ENCODE measurements at regions not wholly inside any gene's neighbourhood (a gene's known extent, or its start where the extent isn't known, plus 50 kb on each side); places are given as distances from the start of the nearest gene placed in this dataset.

DNA sequence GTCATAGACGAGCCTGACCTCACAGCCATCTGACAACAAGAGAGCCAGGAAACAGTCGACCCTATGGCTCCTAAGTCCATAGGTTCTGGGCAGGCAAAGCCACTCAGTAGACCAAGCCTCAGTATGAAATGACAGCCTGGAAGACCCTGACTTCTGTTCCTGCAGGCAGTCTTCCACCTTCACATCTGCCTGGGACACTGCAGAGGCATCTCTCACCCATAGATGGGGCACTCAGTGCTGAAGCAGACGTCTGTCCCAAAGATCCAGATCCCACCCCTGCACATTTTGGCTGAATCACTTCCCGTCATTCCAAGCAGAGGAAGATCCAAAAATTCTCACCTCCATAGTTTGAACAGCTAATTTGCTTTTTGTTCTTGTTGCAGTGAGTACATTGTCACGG lies 139.3 kb upstream of the ZNF507 start:
- Mint-ChIP-seq H3K4me1 (ENCODE audit: low read depth) (no peaks in the 10 kb centered on the region), H3K4me3 (ENCODE audit: unreplicated experiment) (no peak overlapping the region), H3K9me3 (ENCODE audit: low read depth) (peaks cover 13% of the 10 kb centered on the region), H3K27ac (ENCODE audit: unreplicated experiment) (no peak overlapping the region), H3K27me3 (ENCODE audit: low read depth) (peaks cover 2% of the 10 kb centered on the region), H3K36me3 (ENCODE audit: low read depth) (no peaks in the 10 kb centered on the region)
- DNase-seq (ENCODE audit: low spot score), result no peak
- TF ChIP-seq, protein P1, sequence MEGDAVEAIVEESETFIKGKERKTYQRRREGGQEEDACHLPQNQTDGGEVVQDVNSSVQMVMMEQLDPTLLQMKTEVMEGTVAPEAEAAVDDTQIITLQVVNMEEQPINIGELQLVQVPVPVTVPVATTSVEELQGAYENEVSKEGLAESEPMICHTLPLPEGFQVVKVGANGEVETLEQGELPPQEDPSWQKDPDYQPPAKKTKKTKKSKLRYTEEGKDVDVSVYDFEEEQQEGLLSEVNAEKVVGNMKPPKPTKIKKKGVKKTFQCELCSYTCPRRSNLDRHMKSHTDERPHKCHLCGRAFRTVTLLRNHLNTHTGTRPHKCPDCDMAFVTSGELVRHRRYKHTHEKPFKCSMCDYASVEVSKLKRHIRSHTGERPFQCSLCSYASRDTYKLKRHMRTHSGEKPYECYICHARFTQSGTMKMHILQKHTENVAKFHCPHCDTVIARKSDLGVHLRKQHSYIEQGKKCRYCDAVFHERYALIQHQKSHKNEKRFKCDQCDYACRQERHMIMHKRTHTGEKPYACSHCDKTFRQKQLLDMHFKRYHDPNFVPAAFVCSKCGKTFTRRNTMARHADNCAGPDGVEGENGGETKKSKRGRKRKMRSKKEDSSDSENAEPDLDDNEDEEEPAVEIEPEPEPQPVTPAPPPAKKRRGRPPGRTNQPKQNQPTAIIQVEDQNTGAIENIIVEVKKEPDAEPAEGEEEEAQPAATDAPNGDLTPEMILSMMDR (IDR thresholded peaks at IDR 0.05), result no peak

- Mint-ChIP-seq H3K36me3 (ENCODE audit: low read depth) (peaks cover 2% of the 10 kb centered on the region), H3K4me3 (ENCODE audit: unreplicated experiment) (no peak overlapping the region), H3K9me3 (ENCODE audit: low read depth) (peaks cover 33% of the 10 kb centered on the region), H3K27me3 (ENCODE audit: low read depth) (peaks cover 4% of the 10 kb centered on the region), H3K27ac (ENCODE audit: unreplicated experiment) (no peak overlapping the region), H3K4me1 (ENCODE audit: low read depth) (no peaks in the 10 kb centered on the region)
- no peak for DNase-seq (ENCODE audit: low spot score)
- TF ChIP-seq, protein P1 (IDR thresholded peaks at IDR 0.05), result no peak
Observed at GRCh38 chr19:32208060-32208459, 137.3 kb upstream of the ZNF507 start.

- H3K36me3 Mint-ChIP-seq (ENCODE audit: low read depth), result no peaks in the 10 kb centered on the region
- TF ChIP-seq, protein P1 (IDR thresholded peaks at IDR 0.05), result no peak
- no peak for DNase-seq (ENCODE audit: low spot score)
- H3K27ac Mint-ChIP-seq (ENCODE audit: unreplicated experiment), result no peak overlapping the region
- peaks cover 18% of the 10 kb centered on the region for H3K27me3 Mint-ChIP-seq (ENCODE audit: low read depth)
- no peak overlapping the region for H3K4me3 Mint-ChIP-seq (ENCODE audit: unreplicated experiment)
- peaks cover under 1% of the 10 kb centered on the region for H3K4me1 Mint-ChIP-seq (ENCODE audit: low read depth)
- no peaks in the 10 kb centered on the region for H3K9me3 Mint-ChIP-seq (ENCODE audit: low read depth)
Observed at GRCh38 chr19:32219392-32219791, 126.0 kb upstream of the ZNF507 start.

GRCh38 chr19:32219881-32220472 lies 125.4 kb upstream of the ZNF507 start:
- no peak overlapping the region for H3K27ac Mint-ChIP-seq (ENCODE audit: unreplicated experiment)
- DNase-seq (ENCODE audit: low spot score), result no peak
- no peaks in the 10 kb centered on the region for H3K9me3 Mint-ChIP-seq (ENCODE audit: low read depth)
- no peaks in the 10 kb centered on the region for H3K36me3 Mint-ChIP-seq (ENCODE audit: low read depth)
- TF ChIP-seq, protein P1 (IDR thresholded peaks at IDR 0.05), result no peak
- H3K27me3 Mint-ChIP-seq (ENCODE audit: low read depth), result peaks cover 19% of the 10 kb centered on the region
- H3K4me1 Mint-ChIP-seq (ENCODE audit: low read depth), result peaks cover 3% of the 10 kb centered on the region
- H3K4me3 Mint-ChIP-seq (ENCODE audit: unreplicated experiment), result no peak overlapping the region

- Mint-ChIP-seq H3K9me3 (ENCODE audit: low read depth) (no peaks in the 10 kb centered on the region), H3K4me1 (ENCODE audit: low read depth) (peaks cover 3% of the 10 kb centered on the region), H3K36me3 (ENCODE audit: low read depth) (no peaks in the 10 kb centered on the region), H3K27ac (ENCODE audit: unreplicated experiment) (no peak overlapping the region), H3K27me3 (ENCODE audit: low read depth) (peaks cover 23% of the 10 kb centered on the region), H3K4me3 (ENCODE audit: unreplicated experiment) (no peak overlapping the region)
- TF ChIP-seq, protein P1 (IDR thresholded peaks at IDR 0.05), result no peak
- DNase-seq (ENCODE audit: low spot score), result no peak
Observed at GRCh38 chr19:32220951-32221350, 124.5 kb upstream of the ZNF507 start.

Data from chondrocyte (in vitro differentiated cells).